Pancreas (tissue), 10 donors: ENCODE measurements at regions not wholly inside any gene's neighbourhood (a gene's known extent, or its start where the extent isn't known, plus 50 kb on each side); places are given as distances from the start of the nearest gene placed in this dataset.
A peak's percentile ranks its signal among the peaks of the same experiment; 100 is the strongest.

Experiments used
- ATAC-seq, 4 donors: fragments of 200-7000 bp; cut with Tn5 transposase; one replicate each; pipeline versions ENCODE4 v1.8.0 to v1.9.1; 2020; ENCODE audit warnings: mild to moderate bottlenecking in 4 of 4, moderate library complexity in 4 of 4
- DNase-seq, 6 donors: peaks; one replicate each; pipeline ENCODE4 v3.0.0-alpha.2; 2020
- FAIRE-seq: peaks from 2 replicates; lab custom pipeline; 2012; peaks lifted over from hg19 to GRCh38; lab: Jason Lieb, UNC
- H3K27ac ChIP-seq, 4 donors: fragments of 200-600 bp; sonication (generic); 1 replicate in 3 of 4; 2 replicates in 1 of 4; pipeline versions ENCODE4 v1.5.0 to v1.8.0; 2020
- H3K27me3 ChIP-seq, 4 donors: fragments of 200-600 bp; one replicate each; pipeline ENCODE4 v1.8.0; 2021
- H3K36me3 ChIP-seq, 3 donors: fragments of 200-600 bp; sonication (generic) in 1 of 3; one replicate each; pipeline versions ENCODE4 v1.5.0 to v1.8.0; 2020 to 2021
- H3K4me1 ChIP-seq, 3 donors: fragments of 200-600 bp; one replicate each; pipeline ENCODE4 v1.8.0; 2021
- H3K4me3 ChIP-seq, 4 donors: fragments of 200-600 bp; sonication (generic) in 2 of 4; one replicate each; pipeline versions ENCODE4 v1.5.0 to v1.8.0; 2020 to 2021
- H3K9me3 ChIP-seq, 4 donors: fragments of 200-600 bp; one replicate each; pipeline ENCODE4 v1.8.0; 2021
- CTCF ChIP-seq, 4 donors: fragments of 200-600 bp; sonication (generic) in 3 of 4; IDR thresholded peaks; one replicate each; pipeline versions ENCODE4 v1.5.0 to v1.8.0; 2021; ENCODE audit warnings: antibody characterized with exemption in 4 of 4
- WGBS, 2 donors: extraction: QIAGEN DNeasy Blood & Tissue Kit; methylation state at CpG; one replicate each; pipeline ENCODE4 v1.1.7; 2013; 5-methylcytosine and 5-hydroxymethylcytosine counted together
- intact Hi-C, 3 donors: fragments of 100-400 bp; cut with DNase I; formaldehyde crosslinking; loops; one replicate each; pipeline versions ENCODE4 v1.11.1 to v1.14.2; 2022
- donor health status: healthy with polysubstance abuse.
- donor health status: DM: no; HTN: no; CAD: no; lungs with moderate emphysema.
- donor health status: DM: no; HTN: no; CAD: no.
- donor health status: control.
- donor health status: control.
- donor health status: Bipolar disorder and iron deficiency.
- donor health status: DM: yes; HTN: yes; CAD: no.
- donor health status: DM: no; HTN: no; CAD: no.
- donor health status: DM: no; HTN: no; CAD: no.
- donor health status: DM: yes; HTN: yes; CAD: no.

DNA sequence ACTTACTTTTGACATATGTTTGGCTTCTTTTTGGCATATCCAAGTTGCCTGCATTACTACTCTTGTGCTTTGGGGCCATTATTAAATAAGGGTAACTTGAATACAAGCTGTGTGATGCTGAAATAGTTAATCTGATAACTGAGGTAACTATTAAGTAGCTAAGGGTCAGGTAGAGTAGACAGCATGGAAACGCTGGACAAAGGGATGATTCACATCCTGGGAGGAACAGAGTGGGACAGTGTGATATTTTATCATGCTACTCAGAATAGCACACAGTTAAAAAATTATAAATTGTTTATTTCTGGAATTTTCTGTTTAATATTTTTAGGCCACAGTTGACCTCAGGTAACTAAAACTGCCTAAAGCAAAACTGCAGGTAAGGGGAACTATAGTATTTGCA lies 483.9 kb downstream of the RFPL4B start:
- TF ChIP-seq CTCF (IDR thresholded peaks at IDR 0.05) = no peak
- Histone ChIP-seq H3K27ac (no peak overlapping the region), H3K36me3 (no peaks in the 10 kb centered on the region), H3K4me3 (no peak overlapping the region), H3K4me1 (no peaks in the 10 kb centered on the region), H3K27me3 (no peaks in the 10 kb centered on the region), H3K9me3 (no peaks in the 10 kb centered on the region)
- ATAC-seq (no peak), DNase-seq (no peak), FAIRE-seq (no peak)
- WGBS, 2 donors = 32 to 48% methylated on average over 1 of the region's 1 CpG
- intact Hi-C loops = no loop called here

- Histone ChIP-seq H3K4me1 (no peaks in the 10 kb centered on the region), H3K9me3 (no peaks in the 10 kb centered on the region), H3K27me3 (no peaks in the 10 kb centered on the region), H3K36me3 (no peaks in the 10 kb centered on the region), H3K4me3 (no peak overlapping the region), H3K27ac (no peak overlapping the region)
- 71% methylated on average over 4 of the region's 4 CpGs for WGBS, 2 donors
- DNase-seq = no peak
- no peak for FAIRE-seq
- no peak for ATAC-seq
- intact Hi-C loops = no loop called here
- no peak for TF ChIP-seq CTCF (IDR thresholded peaks at IDR 0.05)
Observed at GRCh38 chr6:112833581-112834131, 486.5 kb downstream of the RFPL4B start.

DNA sequence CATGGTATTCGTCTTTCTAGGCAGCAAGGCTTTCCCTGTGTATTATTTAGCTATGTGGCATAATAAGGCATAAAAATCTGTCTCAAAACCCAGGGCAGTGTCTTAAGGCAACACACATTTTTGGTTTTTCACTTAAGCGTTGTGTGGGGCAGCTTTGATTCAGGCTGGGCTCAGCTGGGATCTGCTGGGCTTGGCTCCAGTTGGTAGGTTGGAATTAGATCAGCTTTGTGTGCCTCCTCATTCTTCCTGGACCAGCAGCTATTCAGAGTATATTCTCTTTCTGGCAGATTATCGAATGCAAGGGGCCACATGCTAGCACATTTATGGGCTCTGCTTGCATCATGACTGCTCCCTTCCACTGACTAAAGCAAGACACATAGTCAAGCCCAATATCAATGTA lies 487.9 kb downstream of the RFPL4B start:
- no peak overlapping the region for H3K4me3 ChIP-seq
- intact Hi-C loops = no loop called here
- ATAC-seq = no peak
- H3K27ac ChIP-seq = no peak overlapping the region
- 73 to 87% methylated on average over 3 of the region's 3 CpGs for WGBS, 2 donors
- no peak for DNase-seq
- H3K36me3 ChIP-seq = no peaks in the 10 kb centered on the region
- no peak for TF ChIP-seq CTCF (IDR thresholded peaks at IDR 0.05)
- no peaks in the 10 kb centered on the region for H3K27me3 ChIP-seq
- H3K4me1 ChIP-seq = no peaks in the 10 kb centered on the region
- FAIRE-seq = no peak
- no peaks in the 10 kb centered on the region for H3K9me3 ChIP-seq

DNA sequence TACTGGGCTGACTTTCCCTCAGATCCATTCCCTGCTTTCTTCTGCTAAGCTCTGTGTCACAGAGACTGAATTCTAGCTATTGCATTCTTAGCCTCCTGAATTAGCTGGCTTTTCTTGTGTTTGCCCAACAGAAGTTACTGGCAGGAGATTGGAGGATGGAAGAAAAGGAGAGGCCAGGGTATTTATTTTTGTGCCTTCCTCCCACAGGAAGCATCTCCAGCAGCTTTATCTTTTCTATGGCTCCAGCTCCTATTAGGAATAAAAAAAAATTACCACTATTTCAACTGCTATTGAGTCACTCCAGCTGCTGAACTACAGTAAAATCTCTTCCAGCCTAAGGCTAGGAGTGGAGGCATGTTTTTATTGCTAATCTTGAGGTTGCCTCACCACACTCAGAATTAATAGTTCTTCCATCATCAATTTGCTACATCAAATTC lies 492.4 kb downstream of the RFPL4B start:
- Histone ChIP-seq H3K27me3 (no peaks in the 10 kb centered on the region), H3K27ac (no peak overlapping the region), H3K9me3 (no peaks in the 10 kb centered on the region), H3K4me1 (no peaks in the 10 kb centered on the region), H3K4me3 (no peak overlapping the region), H3K36me3 (no peaks in the 10 kb centered on the region)
- TF ChIP-seq CTCF (IDR thresholded peaks at IDR 0.05) = no peak
- intact Hi-C loops = no loop called here
- DNase-seq = no peak
- FAIRE-seq = no peak
- peak in 1 of 4 donors; percentile 18 for ATAC-seq

DNA sequence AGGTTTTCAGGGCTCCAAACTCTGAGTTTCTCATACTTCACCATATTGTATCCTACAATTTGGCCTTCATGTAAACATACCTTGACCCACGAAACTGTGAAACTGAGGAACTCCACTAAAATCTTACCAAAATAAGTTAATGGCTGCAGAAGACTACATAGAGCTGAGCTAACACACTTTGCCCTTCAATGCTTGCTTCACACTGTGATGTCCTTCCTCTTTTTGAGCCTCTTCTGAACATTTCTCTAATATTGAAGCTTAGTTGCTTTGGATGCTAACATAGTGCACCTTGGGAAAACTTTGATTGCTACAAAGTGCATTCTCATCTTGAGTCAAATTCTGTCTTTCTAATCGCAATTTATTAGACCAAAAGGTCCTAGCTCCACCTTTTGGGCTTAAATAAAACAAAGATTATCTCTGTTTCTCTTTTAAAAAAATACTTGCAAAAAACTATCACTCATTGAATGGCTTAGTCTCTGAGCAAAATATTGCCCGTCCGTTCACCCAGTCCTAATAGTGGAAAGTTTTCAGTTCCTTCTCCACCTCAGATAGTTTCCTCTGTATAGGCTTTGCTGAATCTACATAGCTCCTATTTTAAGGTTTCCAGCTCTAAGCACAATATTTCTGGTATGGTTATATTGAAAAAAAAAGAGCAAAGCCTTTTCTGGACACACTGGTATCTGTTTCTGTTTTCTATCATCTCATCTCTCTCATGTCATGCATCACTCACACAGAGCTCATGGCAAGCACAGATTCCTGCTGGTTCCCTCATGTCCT lies 494.6 kb downstream of the RFPL4B start:
- FAIRE-seq (no peak), ATAC-seq (no peak), DNase-seq (no peak)
- Histone ChIP-seq H3K4me1 (no peaks in the 10 kb centered on the region), H3K27me3 (no peaks in the 10 kb centered on the region), H3K9me3 (no peaks in the 10 kb centered on the region), H3K36me3 (no peaks in the 10 kb centered on the region), H3K27ac (no peak overlapping the region), H3K4me3 (no peak overlapping the region)
- TF ChIP-seq CTCF (IDR thresholded peaks at IDR 0.05) = no peak
- 72 to 78% methylated on average over 4 of the region's 4 CpGs for WGBS, 2 donors
- intact Hi-C loops = no loop called here
